ENCODE measurements at regions not wholly inside any gene's neighbourhood (a gene's known extent, or its start where the extent isn't known, plus 50 kb on each side); places are given as distances from the start of the nearest gene placed in this dataset.

DNA sequence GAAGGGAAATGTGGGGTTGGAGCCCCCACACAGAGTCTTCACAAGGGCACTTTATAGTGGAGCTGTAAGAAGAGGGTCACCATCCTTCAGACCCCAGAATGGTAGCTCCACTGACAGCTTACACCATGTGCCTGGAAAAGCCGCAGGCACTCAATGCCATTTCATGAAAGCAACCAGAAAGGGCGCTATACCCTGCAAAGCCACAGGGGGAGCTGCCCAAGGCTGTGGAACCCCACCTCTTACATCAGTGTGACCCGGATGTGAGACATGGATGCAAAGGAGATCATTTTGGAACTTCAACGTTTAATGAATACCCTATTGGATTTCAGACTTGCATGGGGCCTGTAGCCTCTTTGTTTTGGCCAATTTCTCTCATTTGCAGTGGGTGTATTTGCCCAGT lies 694.7 kb downstream of the CBLN2 start:
- ATAC-seq (ENCODE audit: low FRiP score): no peak
- H3K4me3 ChIP-seq (ENCODE audit: low read length in 2 of 2): no peak overlapping the region
- whole genome bisulfite sequencing, 2 donors: 87 to 91% methylated on average over 4 of the region's 4 CpGs

DNA sequence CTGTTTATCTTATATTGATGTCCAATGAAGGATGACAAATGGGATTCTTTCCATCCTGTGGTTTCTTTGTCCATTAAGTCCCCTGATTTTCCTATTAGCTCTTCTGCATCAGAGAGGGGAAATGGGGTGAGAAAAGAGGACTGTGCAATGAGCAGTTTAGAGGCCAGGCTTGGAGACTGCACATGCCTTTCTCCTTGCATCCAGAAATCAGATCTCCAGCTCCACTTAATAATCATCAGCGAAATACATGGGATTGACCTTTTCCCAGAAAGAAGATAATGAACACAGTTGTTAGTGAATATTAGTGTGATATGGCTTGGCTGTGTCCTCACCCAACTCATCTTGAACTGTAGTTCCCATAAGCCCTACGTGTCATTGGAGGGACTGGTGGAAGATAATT lies 697.4 kb downstream of the CBLN2 start:
- ATAC-seq (ENCODE audit: low FRiP score): no peak
- no peaks in the 10 kb centered on the region for H3K36me3 ChIP-seq (ENCODE audit: control insufficient read depth in 1 of 2, insufficient read depth in 2 of 2, low read length in 1 of 2)
- H3K27ac ChIP-seq (ENCODE audit: low read depth in 1 of 2, low read length in 2 of 2): no peak overlapping the region
- no peaks in the 10 kb centered on the region for H3K4me1 ChIP-seq (ENCODE audit: control insufficient read depth in 1 of 2, insufficient read depth in 2 of 2, low read length in 2 of 2)
- no peak for DNase-seq
- intact Hi-C loops (cut with DNase I): loop anchor here in 1 of 2 donors (10.0 kb wide), 1 partner anchor 62 kb away; no protein-coding TSS in a partner anchor
- H3K27me3 ChIP-seq (ENCODE audit: control insufficient read depth in 1 of 2, insufficient read depth in 2 of 2, low read length in 1 of 2): no peaks in the 10 kb centered on the region
- 86 to 88% methylated on average over 2 of the region's 2 CpGs for WGBS, 2 donors
- no peaks in the 10 kb centered on the region for H3K9me3 ChIP-seq (ENCODE audit: control insufficient read depth, low read length)
- H3K4me3 ChIP-seq (ENCODE audit: low read length in 2 of 2): no peak overlapping the region

More for the DNA sequence above, 694.7 kb downstream of the CBLN2 start:
- DNase-seq: no peak
- intact Hi-C loops (cut with DNase I): loop anchor here in 1 of 2 donors (10.0 kb wide), 1 partner anchor 65 kb away; no protein-coding TSS in a partner anchor
- no peaks in the 10 kb centered on the region for H3K27me3 ChIP-seq (ENCODE audit: control insufficient read depth in 1 of 2, insufficient read depth in 2 of 2, low read length in 1 of 2)
- no peaks in the 10 kb centered on the region for H3K9me3 ChIP-seq (ENCODE audit: control insufficient read depth, low read length)
- no peaks in the 10 kb centered on the region for H3K36me3 ChIP-seq (ENCODE audit: control insufficient read depth in 1 of 2, insufficient read depth in 2 of 2, low read length in 1 of 2)
- no peak overlapping the region for H3K27ac ChIP-seq (ENCODE audit: low read depth in 1 of 2, low read length in 2 of 2)
- H3K4me1 ChIP-seq (ENCODE audit: control insufficient read depth in 1 of 2, insufficient read depth in 2 of 2, low read length in 2 of 2): no peaks in the 10 kb centered on the region

DNA sequence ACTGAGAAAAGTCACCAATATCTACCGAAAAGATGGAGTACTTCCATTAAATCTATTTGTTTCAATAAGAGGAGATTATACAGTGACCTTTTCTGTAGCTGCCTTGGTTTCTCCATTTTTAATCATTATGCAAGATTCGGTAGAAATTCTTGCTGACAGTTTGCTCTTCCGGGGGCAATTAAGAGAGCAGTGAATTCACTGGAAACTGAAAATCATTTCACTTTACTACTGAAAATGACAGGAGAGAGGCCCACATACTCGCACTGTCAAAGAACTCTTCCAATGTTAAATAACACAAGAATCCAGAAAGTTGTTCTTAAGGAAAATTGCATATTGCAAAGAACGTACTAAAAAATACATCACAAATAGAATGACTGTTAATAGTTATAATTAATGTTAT lies 699.3 kb downstream of the CBLN2 start:
- Histone ChIP-seq H3K36me3 (ENCODE audit: control insufficient read depth in 1 of 2, insufficient read depth in 2 of 2, low read length in 1 of 2) (no peaks in the 10 kb centered on the region), H3K27me3 (ENCODE audit: control insufficient read depth in 1 of 2, insufficient read depth in 2 of 2, low read length in 1 of 2) (no peaks in the 10 kb centered on the region), H3K27ac (ENCODE audit: low read depth in 1 of 2, low read length in 2 of 2) (no peak overlapping the region), H3K4me1 (ENCODE audit: control insufficient read depth in 1 of 2, insufficient read depth in 2 of 2, low read length in 2 of 2) (no peaks in the 10 kb centered on the region), H3K9me3 (ENCODE audit: control insufficient read depth, low read length) (no peaks in the 10 kb centered on the region), H3K4me3 (ENCODE audit: low read length in 2 of 2) (no peak overlapping the region)
- intact Hi-C loops (cut with DNase I): loop anchor here in 1 of 2 donors (10.0 kb wide), 1 partner anchor 60 kb away; no protein-coding TSS in a partner anchor
- ATAC-seq (ENCODE audit: low FRiP score) (no peak), DNase-seq (no peak)
- 45 to 54% methylated on average over 5 of the region's 5 CpGs for WGBS, 2 donors

DNA sequence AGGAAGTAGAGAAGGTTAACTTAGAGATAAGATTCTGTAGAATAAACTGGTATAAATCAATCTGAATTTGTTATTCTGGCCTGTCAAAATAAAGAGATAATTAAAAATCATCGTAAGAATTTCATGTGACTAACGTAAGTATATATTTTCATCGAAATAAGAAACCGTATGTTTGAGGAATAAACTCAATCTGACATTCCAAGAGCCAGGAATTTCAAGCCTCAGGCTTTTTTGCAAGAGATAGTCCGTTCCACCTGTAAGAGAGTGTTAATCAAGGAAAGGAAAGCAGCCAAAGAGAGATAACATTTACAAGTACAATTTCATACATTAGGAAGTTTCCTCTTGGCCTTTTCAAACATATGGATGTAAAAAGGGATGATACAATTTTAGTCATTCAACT lies 701.5 kb downstream of the CBLN2 start:
- intact Hi-C loops (cut with DNase I): loop anchor here in 1 of 2 donors (10.0 kb wide), 1 partner anchor 58 kb away; no protein-coding TSS in a partner anchor
- no peak overlapping the region for H3K4me3 ChIP-seq (ENCODE audit: low read length in 2 of 2)
- no peaks in the 10 kb centered on the region for H3K4me1 ChIP-seq (ENCODE audit: control insufficient read depth in 1 of 2, insufficient read depth in 2 of 2, low read length in 2 of 2)
- H3K36me3 ChIP-seq (ENCODE audit: control insufficient read depth in 1 of 2, insufficient read depth in 2 of 2, low read length in 1 of 2): no peaks in the 10 kb centered on the region
- DNase-seq: no peak
- no peaks in the 10 kb centered on the region for H3K27me3 ChIP-seq (ENCODE audit: control insufficient read depth in 1 of 2, insufficient read depth in 2 of 2, low read length in 1 of 2)
- 77 to 81% methylated on average over 5 of the region's 5 CpGs for WGBS, 2 donors
- no peak overlapping the region for H3K27ac ChIP-seq (ENCODE audit: low read depth in 1 of 2, low read length in 2 of 2)
- H3K9me3 ChIP-seq (ENCODE audit: control insufficient read depth, low read length): no peaks in the 10 kb centered on the region
- ATAC-seq (ENCODE audit: low FRiP score): no peak

DNA sequence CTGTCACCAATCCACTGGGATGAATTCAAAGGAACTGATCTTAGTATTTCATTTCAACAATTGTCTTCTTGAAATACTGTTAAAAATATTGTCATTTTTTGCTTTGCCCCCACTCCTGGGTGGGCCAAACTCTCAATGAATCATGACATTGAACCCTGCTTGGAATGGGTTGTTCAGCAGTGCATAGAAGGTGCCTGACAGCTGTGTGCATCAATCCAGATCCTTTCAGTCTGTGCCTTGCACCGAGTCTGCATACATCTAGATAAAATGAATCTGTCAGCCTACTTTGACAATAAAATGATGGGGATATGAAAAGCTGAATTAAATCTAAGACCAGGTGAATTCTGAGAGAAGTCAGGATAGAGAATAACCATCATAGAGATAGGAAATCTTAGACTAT lies 706.6 kb downstream of the CBLN2 start:
- no peak for DNase-seq
- no peaks in the 10 kb centered on the region for H3K36me3 ChIP-seq (ENCODE audit: control insufficient read depth in 1 of 2, insufficient read depth in 2 of 2, low read length in 1 of 2)
- 50 to 72% methylated on average over 1 of the region's 1 CpG for WGBS, 2 donors
- no peak overlapping the region for H3K4me3 ChIP-seq (ENCODE audit: low read length in 2 of 2)
- H3K4me1 ChIP-seq (ENCODE audit: control insufficient read depth in 1 of 2, insufficient read depth in 2 of 2, low read length in 2 of 2): no peaks in the 10 kb centered on the region
- intact Hi-C loops (cut with DNase I): no loop called here
- no peaks in the 10 kb centered on the region for H3K27me3 ChIP-seq (ENCODE audit: control insufficient read depth in 1 of 2, insufficient read depth in 2 of 2, low read length in 1 of 2)
- no peak overlapping the region for H3K27ac ChIP-seq (ENCODE audit: low read depth in 1 of 2, low read length in 2 of 2)
- no peak for ATAC-seq (ENCODE audit: low FRiP score)
- no peaks in the 10 kb centered on the region for H3K9me3 ChIP-seq (ENCODE audit: control insufficient read depth, low read length)

DNA sequence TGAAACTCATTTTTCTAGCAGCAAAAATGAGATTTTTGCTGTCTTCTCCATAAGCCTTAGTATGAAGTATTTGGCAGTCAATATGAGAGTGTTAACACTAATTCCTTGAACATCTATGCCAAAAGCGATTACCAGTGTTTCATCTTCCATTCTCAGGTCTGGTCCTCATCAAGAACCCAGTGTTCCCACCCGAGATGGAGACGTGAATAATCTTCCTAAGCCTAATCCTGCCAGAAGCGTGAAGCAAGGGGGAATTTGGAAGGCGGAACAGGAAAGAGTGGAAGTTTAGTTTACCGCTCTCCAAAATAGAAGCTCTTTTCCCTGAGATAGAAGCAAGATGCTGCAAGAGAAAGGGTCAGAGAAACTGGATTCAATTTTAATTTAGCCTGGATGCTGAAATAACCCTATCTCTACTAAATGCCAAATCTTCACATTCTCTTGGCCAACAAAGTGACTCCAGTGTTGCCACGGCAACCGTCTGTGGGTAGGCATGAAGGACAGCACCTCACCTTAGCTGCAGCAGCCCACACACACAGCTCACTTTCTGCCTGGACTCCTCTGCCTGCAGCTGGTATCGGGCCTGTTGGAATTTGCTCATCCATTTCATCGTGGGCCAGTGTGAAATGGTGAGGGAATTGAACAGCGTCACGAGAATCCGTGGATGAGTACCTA lies 711.1 kb downstream of the CBLN2 start:
- no peak for ATAC-seq (ENCODE audit: low FRiP score)
- WGBS, 2 donors: 91 to 93% methylated on average over 13 of the region's 13 CpGs

DNA sequence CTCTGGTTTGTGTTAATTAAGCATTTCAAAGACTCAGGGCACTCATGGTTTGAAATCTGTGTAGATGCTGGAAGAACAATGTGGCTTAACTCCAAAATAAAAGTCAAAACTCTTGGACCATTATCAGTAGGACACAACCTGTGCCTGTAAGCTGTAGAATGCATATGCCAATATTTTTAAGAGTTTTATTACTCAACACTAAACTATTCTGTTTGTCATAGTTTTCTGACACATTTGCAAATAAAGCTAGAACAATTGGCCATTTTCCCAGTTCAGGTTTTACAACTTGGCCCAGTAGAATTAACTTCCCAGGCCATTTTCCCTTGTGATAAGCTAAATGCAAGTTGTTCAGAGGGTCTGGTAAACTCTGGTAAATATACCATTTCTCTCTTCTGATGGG lies 713.1 kb downstream of the CBLN2 start:
- intact Hi-C loops (cut with DNase I): no loop called here
- no peaks in the 10 kb centered on the region for H3K9me3 ChIP-seq (ENCODE audit: control insufficient read depth, low read length)
- H3K27me3 ChIP-seq (ENCODE audit: control insufficient read depth in 1 of 2, insufficient read depth in 2 of 2, low read length in 1 of 2): no peaks in the 10 kb centered on the region
- no peaks in the 10 kb centered on the region for H3K36me3 ChIP-seq (ENCODE audit: control insufficient read depth in 1 of 2, insufficient read depth in 2 of 2, low read length in 1 of 2)
- ATAC-seq (ENCODE audit: low FRiP score) (no peak), DNase-seq (no peak)
- H3K4me3 ChIP-seq (ENCODE audit: low read length in 2 of 2): no peak overlapping the region
- H3K27ac ChIP-seq (ENCODE audit: low read depth in 1 of 2, low read length in 2 of 2): no peak overlapping the region
- peaks cover 0 to 2% of the 10 kb centered on the region in 2 donors for H3K4me1 ChIP-seq (ENCODE audit: control insufficient read depth in 1 of 2, insufficient read depth in 2 of 2, low read length in 2 of 2)

More for the DNA sequence above, 711.1 kb downstream of the CBLN2 start:
- intact Hi-C loops (cut with DNase I): no loop called here
- Histone ChIP-seq H3K27me3 (ENCODE audit: control insufficient read depth in 1 of 2, insufficient read depth in 2 of 2, low read length in 1 of 2) (no peaks in the 10 kb centered on the region), H3K36me3 (ENCODE audit: control insufficient read depth in 1 of 2, insufficient read depth in 2 of 2, low read length in 1 of 2) (no peaks in the 10 kb centered on the region), H3K4me3 (ENCODE audit: low read length in 2 of 2) (no peak overlapping the region), H3K9me3 (ENCODE audit: control insufficient read depth, low read length) (no peaks in the 10 kb centered on the region), H3K27ac (ENCODE audit: low read depth in 1 of 2, low read length in 2 of 2) (no peak overlapping the region), H3K4me1 (ENCODE audit: control insufficient read depth in 1 of 2, insufficient read depth in 2 of 2, low read length in 2 of 2) (peaks cover 0 to 2% of the 10 kb centered on the region in 2 donors)
- no peak for DNase-seq

DNA sequence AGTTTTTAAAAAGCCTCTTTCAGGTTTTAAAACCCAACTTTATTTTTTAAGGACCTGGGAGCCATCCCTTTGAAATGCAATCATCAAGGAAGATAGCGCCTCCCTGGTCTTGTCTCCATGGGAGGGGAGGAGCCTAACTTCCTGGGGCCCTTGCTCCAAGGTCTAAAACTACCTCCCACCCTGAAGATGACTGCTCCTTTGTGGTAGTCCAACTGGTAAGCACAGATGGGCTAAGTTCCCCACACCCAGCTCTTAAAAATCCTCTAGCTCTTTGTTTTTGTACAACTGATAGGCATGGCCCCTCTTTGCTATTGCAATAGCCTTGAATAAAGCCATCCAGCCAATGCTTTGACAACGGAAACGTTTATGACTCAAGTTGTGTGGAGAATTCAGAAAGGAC lies 716.8 kb downstream of the CBLN2 start:
- Histone ChIP-seq H3K4me1 (ENCODE audit: control insufficient read depth in 1 of 2, insufficient read depth in 2 of 2, low read length in 2 of 2) (peaks cover 0 to 2% of the 10 kb centered on the region in 2 donors), H3K27me3 (ENCODE audit: control insufficient read depth in 1 of 2, insufficient read depth in 2 of 2, low read length in 1 of 2) (no peaks in the 10 kb centered on the region), H3K36me3 (ENCODE audit: control insufficient read depth in 1 of 2, insufficient read depth in 2 of 2, low read length in 1 of 2) (no peaks in the 10 kb centered on the region), H3K9me3 (ENCODE audit: control insufficient read depth, low read length) (no peaks in the 10 kb centered on the region), H3K27ac (ENCODE audit: low read depth in 1 of 2, low read length in 2 of 2) (no peak overlapping the region), H3K4me3 (ENCODE audit: low read length in 2 of 2) (no peak overlapping the region)
- ATAC-seq (ENCODE audit: low FRiP score) (no peak), DNase-seq (no peak)
- intact Hi-C loops (cut with DNase I): no loop called here
- WGBS, 2 donors: 86 to 91% methylated on average over 3 of the region's 3 CpGs

DNA sequence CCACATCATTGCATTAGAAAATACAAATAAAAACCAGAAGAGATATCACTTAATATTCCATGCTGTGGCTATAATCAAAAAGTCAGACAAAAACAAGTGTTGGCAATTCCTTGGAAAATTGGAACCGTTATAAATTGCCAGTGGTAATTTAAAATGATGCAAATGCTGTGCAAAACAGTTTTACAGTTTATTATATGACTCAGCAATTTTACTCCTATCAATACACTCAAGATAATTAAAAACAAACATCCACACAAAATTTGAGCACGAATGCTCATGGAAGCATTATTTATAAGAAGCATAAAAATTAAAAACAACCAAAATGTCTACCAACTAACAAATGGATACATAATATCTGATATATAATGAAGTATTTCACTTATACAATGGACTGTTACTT lies 728.8 kb downstream of the CBLN2 start:
- Histone ChIP-seq H3K36me3 (ENCODE audit: control insufficient read depth in 1 of 2, insufficient read depth in 2 of 2, low read length in 1 of 2) (no peaks in the 10 kb centered on the region), H3K4me1 (ENCODE audit: control insufficient read depth in 1 of 2, insufficient read depth in 2 of 2, low read length in 2 of 2) (no peaks in the 10 kb centered on the region), H3K4me3 (ENCODE audit: low read length in 2 of 2) (no peak overlapping the region), H3K27me3 (ENCODE audit: control insufficient read depth in 1 of 2, insufficient read depth in 2 of 2, low read length in 1 of 2) (peaks cover 0 to 2% of the 10 kb centered on the region in 2 donors), H3K27ac (ENCODE audit: low read depth in 1 of 2, low read length in 2 of 2) (no peak overlapping the region), H3K9me3 (ENCODE audit: control insufficient read depth, low read length) (no peaks in the 10 kb centered on the region)
- DNase-seq (no peak), ATAC-seq (ENCODE audit: low FRiP score) (no peak)
- intact Hi-C loops (cut with DNase I): no loop called here
- WGBS, 2 donors: 74 to 80% methylated on average over 2 of the region's 2 CpGs

Measured in aorta (tissue), 5 donors.